Ectodermal cell (in vitro differentiated cells): ENCODE measurements at regions not wholly inside any gene's neighbourhood (a gene's known extent, or its start where the extent isn't known, plus 50 kb on each side); places are given as distances from the start of the nearest gene placed in this dataset.

Source experiments
- H3K27ac ChIP-seq: 2 replicates; pipeline ENCODE4 v1.7.0; 2013; ENCODE audit warnings: mild to moderate bottlenecking, low read depth, low read length; ENCODE audit not compliant: insufficient read depth, poor library complexity, severe bottlenecking
- H3K27me3 ChIP-seq: 2 replicates; pipeline ENCODE4 v1.7.0; 2013; ENCODE audit warnings: mild to moderate bottlenecking, low read length; ENCODE audit not compliant: insufficient read depth, control insufficient read depth, poor library complexity, severe bottlenecking
- H3K36me3 ChIP-seq: one replicate; pipeline ENCODE4 v1.7.0; 2013; ENCODE audit warnings: low read length; ENCODE audit not compliant: control insufficient read depth, insufficient read depth
- H3K4me1 ChIP-seq: one replicate; pipeline ENCODE4 v1.7.0; 2013; ENCODE audit warnings: low read length; ENCODE audit not compliant: control insufficient read depth, insufficient read depth
- H3K4me3 ChIP-seq: 2 replicates; pipeline ENCODE4 v1.7.0; 2013; ENCODE audit warnings: low read depth, low read length, control low read depth; ENCODE audit not compliant: insufficient read depth
- H3K9me3 ChIP-seq: 2 replicates; pipeline ENCODE4 v1.7.0; 2013; ENCODE audit warnings: mild to moderate bottlenecking, low read length, moderate library complexity; ENCODE audit not compliant: control insufficient read depth
- WGBS, 2 experiments: methylation state at CpG; one replicate each; pipeline ENCODE4 v1.1.7; 2013; ENCODE audit warnings: missing lambda C conversion rate in 2 of 2; 5-methylcytosine and 5-hydroxymethylcytosine counted together

GRCh38 chr18:10080372-10080771 is 166.6 kb downstream of the VAPA start:
- H3K27ac ChIP-seq, result no peak overlapping the region
- peaks cover 3% of the 10 kb centered on the region for H3K4me1 ChIP-seq
- H3K27me3 ChIP-seq, result no peaks in the 10 kb centered on the region
- WGBS, 2 experiments, result 96% methylated on average over 11 of the region's 11 CpGs
- H3K9me3 ChIP-seq, result no peaks in the 10 kb centered on the region
- H3K4me3 ChIP-seq, result no peak overlapping the region
- H3K36me3 ChIP-seq, result no peaks in the 10 kb centered on the region

- WGBS, 2 experiments, result 93 to 95% methylated on average over 4 of the region's 4 CpGs
Measured at GRCh38 chr18:10081492-10081891, 167.7 kb downstream of the VAPA start.

GRCh38 chr18:10085416-10085815 is 171.6 kb downstream of the VAPA start:
- Histone ChIP-seq H3K27ac (no peak overlapping the region), H3K4me3 (no peak overlapping the region), H3K36me3 (no peaks in the 10 kb centered on the region), H3K4me1 (peaks cover 17% of the 10 kb centered on the region), H3K9me3 (no peaks in the 10 kb centered on the region), H3K27me3 (no peaks in the 10 kb centered on the region)
- WGBS, 2 experiments, result 76 to 78% methylated on average over 4 of the region's 4 CpGs

More at GRCh38 chr18:10081492-10081891, 167.7 kb downstream of the VAPA start:
- H3K36me3 ChIP-seq, result no peaks in the 10 kb centered on the region
- H3K9me3 ChIP-seq, result no peaks in the 10 kb centered on the region
- H3K27me3 ChIP-seq, result no peaks in the 10 kb centered on the region
- H3K4me3 ChIP-seq, result no peak overlapping the region
- H3K27ac ChIP-seq, result no peak overlapping the region
- H3K4me1 ChIP-seq, result peaks cover 7% of the 10 kb centered on the region

GRCh38 chr18:10085876-10086275 is 172.1 kb downstream of the VAPA start:
- H3K27ac ChIP-seq, result no peak overlapping the region

GRCh38 chr18:10086458-10087210 is 172.8 kb downstream of the VAPA start:
- Histone ChIP-seq H3K36me3 (no peaks in the 10 kb centered on the region), H3K4me3 (no peak overlapping the region), H3K27me3 (no peaks in the 10 kb centered on the region), H3K27ac (no peak overlapping the region), H3K9me3 (no peaks in the 10 kb centered on the region), H3K4me1 (peaks cover 17% of the 10 kb centered on the region)
- 47 to 55% methylated on average over 13 of the region's 13 CpGs for WGBS, 2 experiments

More at GRCh38 chr18:10085876-10086275, 172.1 kb downstream of the VAPA start:
- 91 to 93% methylated on average over 3 of the region's 3 CpGs for WGBS, 2 experiments
- H3K27me3 ChIP-seq, result no peaks in the 10 kb centered on the region
- no peak overlapping the region for H3K4me3 ChIP-seq
- H3K4me1 ChIP-seq, result peaks cover 17% of the 10 kb centered on the region
- H3K9me3 ChIP-seq, result no peaks in the 10 kb centered on the region
- no peaks in the 10 kb centered on the region for H3K36me3 ChIP-seq

GRCh38 chr18:10088734-10089133 is 174.9 kb downstream of the VAPA start:
- WGBS, 2 experiments, result 91 to 96% methylated on average over 3 of the region's 3 CpGs
- Histone ChIP-seq H3K27me3 (no peaks in the 10 kb centered on the region), H3K4me1 (peaks cover 22% of the 10 kb centered on the region), H3K36me3 (no peaks in the 10 kb centered on the region), H3K4me3 (no peak overlapping the region), H3K9me3 (no peaks in the 10 kb centered on the region), H3K27ac (no peak overlapping the region)

- Histone ChIP-seq H3K4me3 (no peak overlapping the region), H3K4me1 (peaks cover 22% of the 10 kb centered on the region), H3K36me3 (no peaks in the 10 kb centered on the region), H3K27ac (no peak overlapping the region), H3K27me3 (no peaks in the 10 kb centered on the region), H3K9me3 (no peaks in the 10 kb centered on the region)
- 77 to 81% methylated on average over 4 of the region's 4 CpGs for WGBS, 2 experiments
Measured at GRCh38 chr18:10089881-10090280, 176.1 kb downstream of the VAPA start.

- no peaks in the 10 kb centered on the region for H3K9me3 ChIP-seq
- no peaks in the 10 kb centered on the region for H3K36me3 ChIP-seq
- no peaks in the 10 kb centered on the region for H3K27me3 ChIP-seq
- no peak overlapping the region for H3K4me3 ChIP-seq
- peaks cover 22% of the 10 kb centered on the region for H3K4me1 ChIP-seq
- WGBS, 2 experiments, result 76 to 79% methylated on average over 4 of the region's 4 CpGs
- H3K27ac ChIP-seq, result no peak overlapping the region
Measured at GRCh38 chr18:10090668-10091067, 176.9 kb downstream of the VAPA start.

- Histone ChIP-seq H3K27me3 (no peaks in the 10 kb centered on the region), H3K4me3 (no peak overlapping the region), H3K4me1 (peaks cover 5% of the 10 kb centered on the region), H3K36me3 (no peaks in the 10 kb centered on the region), H3K27ac (no peak overlapping the region), H3K9me3 (no peaks in the 10 kb centered on the region)
- WGBS, 2 experiments, result 96% methylated on average over 9 of the region's 10 CpGs
Measured at GRCh38 chr18:10093445-10093844, 179.6 kb downstream of the VAPA start.

GRCh38 chr18:10094154-10094553 is 180.3 kb downstream of the VAPA start:
- no peak overlapping the region for H3K27ac ChIP-seq
- H3K4me3 ChIP-seq, result no peak overlapping the region
- no peaks in the 10 kb centered on the region for H3K36me3 ChIP-seq
- H3K9me3 ChIP-seq, result no peaks in the 10 kb centered on the region
- H3K4me1 ChIP-seq, result peaks cover 5% of the 10 kb centered on the region
- H3K27me3 ChIP-seq, result no peaks in the 10 kb centered on the region
- WGBS, 2 experiments, result 77 to 82% methylated on average over 1 of the region's 1 CpG
